NT2/D1 (cell line): ENCODE measurements at regions not wholly inside any gene's neighbourhood (a gene's known extent, or its start where the extent isn't known, plus 50 kb on each side); places are given as distances from the start of the nearest gene placed in this dataset.

Experiments used
- DNase-seq: peaks from one replicate; pipeline ENCODE4 v3.0.0-alpha.2; 2011; ENCODE audit warnings: low read depth, low spot score
- H3K27me3 ChIP-seq: 2 replicates; pipeline ENCODE4 v1.6.0; 2011; ENCODE audit warnings: mild to moderate bottlenecking; ENCODE audit not compliant: insufficient read length, insufficient read depth
- H3K36me3 ChIP-seq: 2 replicates; pipeline ENCODE4 v1.6.1; 2011; ENCODE audit warnings: mild to moderate bottlenecking, low read length, mixed read lengths; ENCODE audit not compliant: insufficient read depth, insufficient read length
- H3K4me1 ChIP-seq: 2 replicates; pipeline ENCODE4 v1.5.1; 2011; ENCODE audit not compliant: insufficient read depth, insufficient read length
- H3K4me3 ChIP-seq: 2 replicates; pipeline ENCODE4 v1.5.1; 2011; ENCODE audit warnings: low read depth; ENCODE audit not compliant: insufficient read length
- H3K9ac ChIP-seq: 2 replicates; pipeline ENCODE4 v1.6.0; 2011; ENCODE audit warnings: low read depth; ENCODE audit not compliant: insufficient read length
- H3K9me3 ChIP-seq: 2 replicates; pipeline ENCODE4 v1.5.1; 2011; ENCODE audit warnings: mild to moderate bottlenecking, low read length; ENCODE audit not compliant: insufficient read depth
- SUZ12 ChIP-seq: IDR thresholded peaks from 2 replicates; pipeline ENCODE4 v1.6.1; 2011; ENCODE audit not compliant: insufficient read length, insufficient read depth; ENCODE audit errors: extremely low read depth
- YY1 ChIP-seq: IDR thresholded peaks from 2 replicates; pipeline ENCODE4 v1.6.1; 2011; ENCODE audit not compliant: insufficient read length, insufficient read depth
- ZNF274 ChIP-seq: IDR thresholded peaks from 2 replicates; pipeline ENCODE4 v1.6.1; 2011; ENCODE audit warnings: mild to moderate bottlenecking, low read depth, low read length

GRCh38 chr12:47591361-47591791, 114.5 kb downstream of the RPAP3 start:
- no peaks in the 10 kb centered on the region for H3K4me1 ChIP-seq
- no peaks in the 10 kb centered on the region for H3K36me3 ChIP-seq
- no peaks in the 10 kb centered on the region for H3K27me3 ChIP-seq
- no peaks in the 10 kb centered on the region for H3K9me3 ChIP-seq
- TF ChIP-seq ZNF274 (no peak), YY1 (no peak), SUZ12 (no peak)
- no peak overlapping the region for H3K9ac ChIP-seq
- no peak for DNase-seq
- H3K4me3 ChIP-seq: no peak overlapping the region

- Histone ChIP-seq H3K36me3 (no peaks in the 10 kb centered on the region), H3K9ac (no peak overlapping the region), H3K4me1 (no peaks in the 10 kb centered on the region), H3K4me3 (no peak overlapping the region), H3K9me3 (no peaks in the 10 kb centered on the region), H3K27me3 (no peaks in the 10 kb centered on the region)
- no peak for DNase-seq
- TF ChIP-seq YY1 (no peak), ZNF274 (no peak), SUZ12 (no peak)
These were observed 115.0 kb downstream of the RPAP3 start for GRCh38 chr12:47590771-47591360.

DNA sequence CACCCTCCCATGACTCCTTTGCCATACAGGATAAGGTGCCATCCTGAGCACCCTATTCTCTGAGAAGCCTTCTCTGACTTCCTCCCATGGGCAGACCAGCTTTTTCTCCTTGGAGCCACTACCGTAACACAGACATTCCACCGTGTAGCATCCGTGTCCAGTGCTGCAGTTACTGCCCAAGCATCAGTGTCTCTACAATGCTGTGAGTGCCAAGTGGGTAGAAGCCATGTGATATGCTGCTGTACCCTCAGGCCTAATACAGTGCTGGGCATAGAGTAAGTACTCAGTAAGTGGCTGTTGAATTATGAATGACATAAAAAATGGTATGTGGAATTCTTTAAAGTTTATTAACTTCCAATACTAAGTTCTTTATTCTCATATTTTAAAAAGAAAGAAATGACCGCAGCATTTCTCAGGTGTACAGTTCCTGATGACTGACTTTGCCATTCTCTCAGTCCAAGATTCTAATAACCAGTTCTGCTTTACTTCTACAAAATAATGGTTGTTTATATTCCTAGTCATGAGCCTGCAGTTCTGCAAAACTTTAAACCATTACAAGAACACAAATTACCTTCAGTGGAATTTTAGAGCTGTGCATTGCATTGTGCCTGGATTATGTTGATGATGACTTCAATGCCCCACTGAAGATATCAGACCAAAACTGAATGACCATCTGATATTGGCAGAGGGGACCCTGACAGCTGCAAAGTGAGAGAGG, 118.7 kb downstream of the RPAP3 start:
- no peak for TF ChIP-seq ZNF274
- no peak for TF ChIP-seq SUZ12
- no peak for TF ChIP-seq YY1
- Histone ChIP-seq H3K27me3 (no peaks in the 10 kb centered on the region), H3K9ac (no peak overlapping the region), H3K4me1 (no peaks in the 10 kb centered on the region), H3K9me3 (no peaks in the 10 kb centered on the region), H3K36me3 (no peaks in the 10 kb centered on the region), H3K4me3 (no peak overlapping the region)
- no peak for DNase-seq

DNA sequence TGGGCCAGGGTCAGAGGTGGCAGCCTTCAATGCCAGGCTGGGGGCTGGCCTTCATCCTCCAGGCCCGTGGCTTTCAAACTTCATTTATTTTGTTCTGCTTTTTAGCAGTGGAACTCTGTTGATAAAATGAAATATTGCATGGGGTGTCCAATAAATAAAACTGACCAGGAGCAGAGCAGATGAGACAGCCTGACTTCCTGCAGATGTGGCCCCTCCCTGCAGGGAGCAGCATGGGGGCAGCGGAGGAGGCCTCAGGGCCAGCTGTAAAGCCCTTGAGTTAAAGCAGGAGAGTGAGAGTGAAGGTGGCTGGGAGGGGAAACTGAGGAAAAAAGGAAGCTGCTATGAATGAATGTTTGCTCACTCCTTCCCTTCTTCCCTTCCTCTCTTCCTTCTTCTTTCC, 120.3 kb downstream of the RPAP3 start:
- Histone ChIP-seq H3K9me3 (no peaks in the 10 kb centered on the region), H3K27me3 (no peaks in the 10 kb centered on the region), H3K4me3 (no peak overlapping the region), H3K36me3 (no peaks in the 10 kb centered on the region), H3K4me1 (no peaks in the 10 kb centered on the region), H3K9ac (no peak overlapping the region)
- no peak for DNase-seq
- TF ChIP-seq SUZ12: no peak
- no peak for TF ChIP-seq YY1
- no peak for TF ChIP-seq ZNF274

GRCh38 chr12:47578836-47579235, 127.0 kb downstream of the RPAP3 start:
- Histone ChIP-seq H3K9me3 (no peaks in the 10 kb centered on the region), H3K4me1 (no peaks in the 10 kb centered on the region), H3K9ac (no peak overlapping the region), H3K4me3 (no peak overlapping the region), H3K27me3 (no peaks in the 10 kb centered on the region), H3K36me3 (no peaks in the 10 kb centered on the region)
- TF ChIP-seq YY1: no peak
- TF ChIP-seq ZNF274: no peak
- no peak for TF ChIP-seq SUZ12
- DNase-seq: no peak

GRCh38 chr12:47577206-47577989, 128.4 kb downstream of the RPAP3 start:
- Histone ChIP-seq H3K9ac (no peak overlapping the region), H3K27me3 (no peaks in the 10 kb centered on the region), H3K4me1 (no peaks in the 10 kb centered on the region), H3K4me3 (no peak overlapping the region), H3K36me3 (no peaks in the 10 kb centered on the region), H3K9me3 (no peaks in the 10 kb centered on the region)
- no peak for DNase-seq
- TF ChIP-seq SUZ12: no peak
- no peak for TF ChIP-seq ZNF274
- no peak for TF ChIP-seq YY1
